IMR-90 (cell line): ENCODE measurements at regions not wholly inside any gene's neighbourhood (a gene's known extent, or its start where the extent isn't known, plus 50 kb on each side); places are given as distances from the start of the nearest gene placed in this dataset.

ENCODE experiments used
- ATAC-seq: fragments of 200-7000 bp; cut with Tn5 transposase; 2 replicates; pipeline ENCODE4 v1.9.1; 2020; ENCODE audit warnings: low read depth, mild to moderate bottlenecking, moderate library complexity
- BruUV-seq: library from RNA; stranded (reverse); fragments of 400-500 nt; replicated peaks from 2 replicates; lab custom pipeline; 2021; lab: Mats Ljungman, UMichigan
- CTCF ChIA-PET: fragments of 300-600 bp; formaldehyde crosslinking; extraction: SDS; loops from one replicate; lab custom pipeline; 2021; ENCODE audit warnings: antibody characterized with exemption; lab: Yijun Ruan, JAX
- POLR2A ChIA-PET: fragments of 300-600 bp; sonication (Branson Sonifier 250); formaldehyde crosslinking; loops from one replicate; lab custom pipeline; 2022; ENCODE audit warnings: antibody characterized with exemption; ENCODE audit not compliant: unreplicated experiment; lab: Charles Lee
- DNase-seq: peaks from one replicate; pipeline ENCODE4 v3.0.0; 2013
- H2AFZ ChIP-seq: replicated peaks from 2 replicates; pipeline ENCODE3; 2013; ENCODE audit warnings: low read length, mild to moderate bottlenecking; ENCODE audit not compliant: poor library complexity
- H2AK5ac ChIP-seq: 2 replicates; pipeline ENCODE4 v1.6.1; 2013; ENCODE audit warnings: low read depth, low read length, inconsistent platforms
- H2AK9ac ChIP-seq: replicated peaks from 2 replicates; pipeline ENCODE3; 2013; ENCODE audit warnings: mild to moderate bottlenecking, low read depth, low read length, moderate library complexity; ENCODE audit not compliant: poor library complexity
- H2BK120ac ChIP-seq: 2 replicates; pipeline ENCODE4 v1.6.1; 2013; ENCODE audit warnings: low read depth, low read length, inconsistent platforms
- H2BK15ac ChIP-seq: 3 replicates; pipeline ENCODE4 v1.6.1; 2013; ENCODE audit warnings: low read depth, low read length, inconsistent platforms
- H2BK20ac ChIP-seq: 2 replicates; pipeline ENCODE4 v1.6.1; 2013; ENCODE audit warnings: low read depth, mild to moderate bottlenecking, inconsistent platforms, low read length, moderate library complexity
- H2BK5ac ChIP-seq: 2 replicates; pipeline ENCODE4 v1.6.1; 2013; ENCODE audit warnings: mild to moderate bottlenecking, low read depth, low read length, inconsistent platforms; ENCODE audit not compliant: poor library complexity, severe bottlenecking
- H3K14ac ChIP-seq: replicated peaks from 2 replicates; pipeline ENCODE4 v1.6.1; 2013; ENCODE audit warnings: low read depth, low read length, inconsistent platforms
- H3K18ac ChIP-seq: 2 replicates; pipeline ENCODE4 v1.6.1; 2013; ENCODE audit warnings: low read depth, low read length, control low read depth
- H3K23ac ChIP-seq: 2 replicates; pipeline ENCODE4 v1.6.1; 2013; ENCODE audit warnings: low read depth, low read length, inconsistent platforms
- H3K27ac ChIP-seq: 2 replicates; pipeline ENCODE4 v1.5.1; 2013; ENCODE audit warnings: mild to moderate bottlenecking, control low read depth, low read length; ENCODE audit not compliant: insufficient read depth
- H3K27me3 ChIP-seq: 2 replicates; pipeline ENCODE4 v1.6.1; 2013; ENCODE audit warnings: low read length; ENCODE audit not compliant: control insufficient read depth, insufficient read depth
- H3K36me3 ChIP-seq: 2 replicates; pipeline ENCODE4 v1.6.1; 2013; ENCODE audit warnings: low read length, mixed read lengths; ENCODE audit not compliant: control insufficient read depth, insufficient read depth
- H3K4ac ChIP-seq: 2 replicates; pipeline ENCODE4 v1.6.1; 2013; ENCODE audit warnings: low read depth, low read length, inconsistent platforms
- H3K4me1 ChIP-seq: 2 replicates; pipeline ENCODE4 v1.6.1; 2013; ENCODE audit warnings: low read length, mixed read lengths; ENCODE audit not compliant: control insufficient read depth, insufficient read depth
- H3K4me2 ChIP-seq: 2 replicates; pipeline ENCODE4 v1.6.1; 2013; ENCODE audit warnings: low read depth, mild to moderate bottlenecking, control low read depth, low read length, moderate library complexity
- H3K4me3 ChIP-seq: 2 replicates; pipeline ENCODE4 v1.5.1; 2013; ENCODE audit warnings: low read depth, mild to moderate bottlenecking, control low read depth, low read length, moderate library complexity; ENCODE audit not compliant: insufficient read depth
- H3K56ac ChIP-seq: 2 replicates; pipeline ENCODE4 v1.6.1; 2013; ENCODE audit warnings: low read length, inconsistent platforms; ENCODE audit not compliant: insufficient read depth; ENCODE audit errors: extremely low read depth
- H3K79me1 ChIP-seq, 2 experiments: 2 replicates each; pipeline ENCODE4 v1.6.1; 2013; ENCODE audit warnings: low read length in 2 of 2, inconsistent platforms in 1 of 2, low read depth in 1 of 2
- H3K9ac ChIP-seq: 2 replicates; pipeline ENCODE4 v1.6.1; 2013; ENCODE audit warnings: low read depth, low read length, control low read depth
- H3K9me1 ChIP-seq: 2 replicates; pipeline ENCODE4 v1.6.1; 2013; ENCODE audit warnings: low read length, inconsistent platforms; ENCODE audit not compliant: insufficient read depth
- H3K9me3 ChIP-seq: 2 replicates; pipeline ENCODE4 v1.6.1; 2013; ENCODE audit warnings: low read length; ENCODE audit not compliant: control insufficient read depth, insufficient read depth
- H4K20me1 ChIP-seq: 2 replicates; pipeline ENCODE4 v1.6.1; 2013; ENCODE audit warnings: low read length, inconsistent platforms; ENCODE audit not compliant: insufficient read depth
- H4K5ac ChIP-seq: 2 replicates; pipeline ENCODE4 v1.6.1; 2013; ENCODE audit warnings: mild to moderate bottlenecking, low read depth, low read length, control low read depth
- H4K8ac ChIP-seq, 2 experiments: 2 replicates each; pipeline ENCODE4 v1.6.1; 2013; ENCODE audit warnings: low read depth in 2 of 2, low read length in 2 of 2, control low read depth in 1 of 2, inconsistent platforms in 1 of 2
- H4K91ac ChIP-seq: 2 replicates; pipeline ENCODE4 v1.6.1; 2013; ENCODE audit warnings: low read depth, low read length, inconsistent platforms; ENCODE audit not compliant: insufficient read depth
- CEBPB ChIP-seq: IDR thresholded peaks from 2 replicates; pipeline ENCODE4 v1.6.1; 2012; ENCODE audit warnings: low read depth, low read length, improper control_type of control experiment
- MAFK ChIP-seq: IDR thresholded peaks from 2 replicates; pipeline ENCODE4 v1.6.1; 2012; ENCODE audit warnings: low read depth, low read length, improper control_type of control experiment
- NFE2L2 ChIP-seq: fragments of 150-350 bp; IDR thresholded peaks from 2 replicates; pipeline ENCODE4 v1.6.1; 2016; ENCODE audit warnings: low read depth, mild to moderate bottlenecking, low read length
- SMC3 ChIP-seq: fragments of 150-350 bp; IDR thresholded peaks from 2 replicates; pipeline ENCODE4 v1.6.1; 2016; ENCODE audit warnings: low read depth, mild to moderate bottlenecking, antibody characterized with exemption, low read length, moderate library complexity
- WGBS, 2 experiments: methylation state at CpG; one replicate each; pipeline versions ENCODE4 v1.1.5 to v1.1.7; 2013; ENCODE audit warnings: missing lambda C conversion rate in 2 of 2; ENCODE audit not compliant: insufficient read length in 1 of 2; ENCODE audit errors: extremely low coverage in 2 of 2; 5-methylcytosine and 5-hydroxymethylcytosine counted together
- dilution Hi-C: fragments of 300-500 bp; cut with HindIII; formaldehyde crosslinking; loops from one replicate; pipeline ENCODE4 v1.14.3; 2018; ENCODE audit warnings: low sequenced_read_pairs; ENCODE audit not compliant: unreplicated experiment
- in situ Hi-C: fragments of 300-500 bp; cut with MboI; formaldehyde crosslinking; loops from 3 replicates; pipeline ENCODE4 v1.14.3; 2019; ENCODE audit warnings: low sequenced_read_pairs, inconsistent platforms, mixed read lengths
- intact Hi-C: fragments of 100-400 bp; cut with micrococcal nuclease; formaldehyde crosslinking; loops from 2 replicates; pipeline ENCODE4 v1.10.0; 2022

- TF ChIP-seq SMC3 (no peak), CEBPB (peak; percentile 49)
Measured at GRCh38 chr18:11324956-11325882, 175.8 kb upstream of the PIEZO2 start (continued).

GRCh38 chr18:11324510-11324909 is 175.1 kb upstream of the PIEZO2 start:
- ChIA-PET CTCF (interaction anchor here (0.8 to 1.4 kb wide), 3 partner anchors 10 to 14 kb away, joined by 3 to 5 read pairs (median 4); no protein-coding TSS in a partner anchor), POLR2A (interaction anchor here (0.5 kb wide), 1 partner anchor 12 kb away, joined by 3 read pairs; no protein-coding TSS in a partner anchor)
- in situ Hi-C loops (no loop called here), dilution Hi-C loops (no loop called here), intact Hi-C loops (loop anchor here (2.0 kb wide), 1 partner anchor 56 kb away; no protein-coding TSS in a partner anchor)
- Histone ChIP-seq H3K27ac (peak overlapping the region; percentile 85), H3K14ac (peak overlapping the region; percentile 87), H2AK9ac (peak overlapping the region; percentile 55), H3K9ac (no peak overlapping the region), H4K8ac (peak overlapping the region; percentile 59 to 82), H4K91ac (peak overlapping the region; percentile 88), H4K5ac (peak overlapping the region; percentile 71; the same call in 1 of the 2 replicates), H2AFZ (peak overlapping the region; percentile 64), H3K56ac (peak overlapping the region; percentile 76), H2BK15ac (peak overlapping the region; percentile 88; the same call in 2 of the 3 replicates), H3K4me3 (no peak overlapping the region), H3K18ac (peak overlapping the region; percentile 87), H3K79me1 (no peaks in the 10 kb centered on the region), H3K4me2 (peak overlapping the region; percentile 88), H2BK5ac (peak overlapping the region; percentile 93), H3K4me1 (peaks cover 29% of the 10 kb centered on the region), H3K4ac (peak overlapping the region; percentile 91), H3K27me3 (no peaks in the 10 kb centered on the region), H3K36me3 (no peaks in the 10 kb centered on the region), H4K20me1 (0 out of 2 replicates have a peak, but pooled peaks cover 3% of the 10 kb centered on the region), H2BK20ac (peak overlapping the region; percentile 97), H2BK120ac (peak overlapping the region; percentile 99), H3K9me1 (peaks cover 13% of the 10 kb centered on the region), H2AK5ac (peak overlapping the region; percentile 79), H3K9me3 (no peaks in the 10 kb centered on the region), H3K23ac (peak overlapping the region; percentile 81)
- DNase-seq (peak; percentile 22), ATAC-seq (no peak; the same call in 1 of the 2 replicates)
- WGBS, 2 experiments = no CpG with 5 or more reads among the region's 2 CpGs
- no TSS peak for BruUV-seq
- TF ChIP-seq NFE2L2 = no peak
- peak; percentile 42; the same call in 1 of the 2 replicates for TF ChIP-seq CEBPB
- TF ChIP-seq MAFK = no peak
